ENCODE measurements at regions not wholly inside any gene's neighbourhood (a gene's known extent, or its start where the extent isn't known, plus 50 kb on each side); places are given as distances from the start of the nearest gene placed in this dataset.

GRCh38 chr22:48697223-48697622, 1130.5 kb downstream of the BRD1 start:
- DNase-seq (ENCODE audit: low read depth), result no peak
- TF ChIP-seq, protein P1, sequence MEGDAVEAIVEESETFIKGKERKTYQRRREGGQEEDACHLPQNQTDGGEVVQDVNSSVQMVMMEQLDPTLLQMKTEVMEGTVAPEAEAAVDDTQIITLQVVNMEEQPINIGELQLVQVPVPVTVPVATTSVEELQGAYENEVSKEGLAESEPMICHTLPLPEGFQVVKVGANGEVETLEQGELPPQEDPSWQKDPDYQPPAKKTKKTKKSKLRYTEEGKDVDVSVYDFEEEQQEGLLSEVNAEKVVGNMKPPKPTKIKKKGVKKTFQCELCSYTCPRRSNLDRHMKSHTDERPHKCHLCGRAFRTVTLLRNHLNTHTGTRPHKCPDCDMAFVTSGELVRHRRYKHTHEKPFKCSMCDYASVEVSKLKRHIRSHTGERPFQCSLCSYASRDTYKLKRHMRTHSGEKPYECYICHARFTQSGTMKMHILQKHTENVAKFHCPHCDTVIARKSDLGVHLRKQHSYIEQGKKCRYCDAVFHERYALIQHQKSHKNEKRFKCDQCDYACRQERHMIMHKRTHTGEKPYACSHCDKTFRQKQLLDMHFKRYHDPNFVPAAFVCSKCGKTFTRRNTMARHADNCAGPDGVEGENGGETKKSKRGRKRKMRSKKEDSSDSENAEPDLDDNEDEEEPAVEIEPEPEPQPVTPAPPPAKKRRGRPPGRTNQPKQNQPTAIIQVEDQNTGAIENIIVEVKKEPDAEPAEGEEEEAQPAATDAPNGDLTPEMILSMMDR (IDR thresholded peaks at IDR 0.05; ENCODE audit: low read depth, low read length, missing control alignments), result no peak
- H3K4me3 ChIP-seq (ENCODE audit: low read depth, low read length), result no peak overlapping the region

- H3K4me3 ChIP-seq (ENCODE audit: low read depth, low read length), result no peak overlapping the region
- DNase-seq (ENCODE audit: low read depth), result no peak
- TF ChIP-seq, protein P1 (IDR thresholded peaks at IDR 0.05; ENCODE audit: low read depth, low read length, missing control alignments), result no peak
Measured at GRCh38 chr22:48696371-48696770, 1131.3 kb downstream of the BRD1 start.

DNA sequence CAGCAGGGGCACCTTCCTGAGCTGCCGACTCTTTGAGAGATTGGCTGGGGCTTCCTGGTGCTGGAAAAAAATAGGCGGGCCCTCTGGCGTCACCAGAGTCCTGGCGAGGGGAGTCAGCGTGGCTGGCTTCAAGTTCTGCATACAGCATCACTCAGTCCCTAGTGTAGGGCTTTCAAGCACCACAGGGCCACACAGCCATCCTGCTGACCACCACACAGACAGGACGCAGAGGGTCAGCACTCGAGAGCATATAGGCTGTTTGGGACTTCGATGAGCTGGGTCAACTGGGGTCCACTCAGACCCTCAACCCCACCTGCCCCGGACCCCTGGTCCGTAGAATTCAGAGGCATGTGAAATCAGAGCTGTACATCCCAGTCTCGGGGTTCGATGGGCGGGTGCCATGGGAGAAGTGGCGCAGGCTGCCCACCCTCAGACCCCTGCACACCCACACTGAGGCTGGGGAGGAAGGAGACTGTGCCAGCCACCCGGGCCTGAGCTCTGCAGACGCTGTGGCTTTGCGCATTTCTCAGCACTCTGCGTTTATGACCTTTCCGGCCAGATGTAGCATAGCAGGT, 1131.9 kb downstream of the BRD1 start:
- TF ChIP-seq, protein P1 (IDR thresholded peaks at IDR 0.05; ENCODE audit: low read depth, low read length, missing control alignments), result no peak
- no peak for DNase-seq (ENCODE audit: low read depth)

DNA sequence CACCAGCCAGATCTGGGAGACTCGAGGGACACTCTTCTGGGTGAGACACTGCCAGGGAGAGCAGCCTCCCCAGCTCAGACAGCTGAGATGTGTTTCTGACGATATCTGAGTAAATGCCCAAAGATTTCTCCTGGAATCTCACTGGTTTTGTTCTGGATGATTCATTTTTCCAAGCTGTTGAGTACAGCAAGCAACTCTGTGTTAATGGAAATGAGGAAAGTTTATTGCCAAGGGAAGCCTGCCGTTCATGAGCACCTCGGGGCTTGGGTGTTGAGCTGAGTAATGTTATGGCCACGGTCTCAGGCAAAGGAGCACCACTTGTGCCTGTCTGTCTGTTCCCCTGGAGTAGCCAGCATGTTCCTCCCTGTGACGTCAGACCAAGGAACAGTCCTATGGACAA, 1132.4 kb downstream of the BRD1 start:
- no peak for DNase-seq (ENCODE audit: low read depth)
- H3K4me3 ChIP-seq (ENCODE audit: low read depth, low read length), result no peak overlapping the region
- TF ChIP-seq, protein P1 (IDR thresholded peaks at IDR 0.05; ENCODE audit: low read depth, low read length, missing control alignments), result no peak

More for the DNA sequence above, 1131.9 kb downstream of the BRD1 start:
- H3K4me3 ChIP-seq (ENCODE audit: low read depth, low read length), result no peak overlapping the region

GRCh38 chr22:48694296-48694883, 1133.3 kb downstream of the BRD1 start:
- no peak for DNase-seq (ENCODE audit: low read depth)
- no peak overlapping the region for H3K4me3 ChIP-seq (ENCODE audit: low read depth, low read length)
- TF ChIP-seq, protein P1 (IDR thresholded peaks at IDR 0.05; ENCODE audit: low read depth, low read length, missing control alignments), result no peak

- H3K4me3 ChIP-seq (ENCODE audit: low read depth, low read length), result no peak overlapping the region
- TF ChIP-seq, protein P1 (IDR thresholded peaks at IDR 0.05; ENCODE audit: low read depth, low read length, missing control alignments), result no peak
- DNase-seq (ENCODE audit: low read depth), result no peak
Measured at GRCh38 chr22:48693377-48694135, 1134.1 kb downstream of the BRD1 start.
